ENCODE measurements at regions not wholly inside any gene's neighbourhood (a gene's known extent, or its start where the extent isn't known, plus 50 kb on each side); places are given as distances from the start of the nearest gene placed in this dataset.

DNA sequence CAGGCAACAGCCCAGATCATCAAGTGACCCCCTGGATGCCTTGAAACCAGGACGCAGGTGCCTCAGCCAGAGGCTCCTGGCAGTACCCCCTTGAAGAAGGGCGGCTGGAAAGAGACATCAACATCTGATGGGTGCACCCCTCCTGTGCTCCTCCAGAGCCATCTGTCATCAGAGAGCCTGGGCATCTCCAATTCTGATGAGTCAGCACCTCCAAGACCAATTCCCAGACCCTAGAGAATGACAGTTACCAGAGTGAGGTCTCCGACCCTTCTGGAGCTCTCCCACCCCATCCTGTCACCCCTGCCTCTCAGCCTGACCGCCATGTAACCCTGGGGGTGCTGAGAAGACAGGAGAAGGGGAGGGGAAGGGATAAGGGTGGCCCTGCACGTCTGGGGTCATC lies 433.7 kb downstream of the SOX9 start:
- Mint-ChIP-seq H3K9me3 (ENCODE audit: unreplicated experiment) (peaks cover 6% of the 10 kb centered on the region), H3K27me3 (ENCODE audit: unreplicated experiment) (no peaks in the 10 kb centered on the region), H3K27ac (ENCODE audit: unreplicated experiment) (no peak overlapping the region), H3K4me1 (ENCODE audit: unreplicated experiment) (no peaks in the 10 kb centered on the region), H3K36me3 (ENCODE audit: unreplicated experiment) (no peaks in the 10 kb centered on the region), H3K4me3 (ENCODE audit: unreplicated experiment) (no peak overlapping the region)
- TF ChIP-seq, protein P1, sequence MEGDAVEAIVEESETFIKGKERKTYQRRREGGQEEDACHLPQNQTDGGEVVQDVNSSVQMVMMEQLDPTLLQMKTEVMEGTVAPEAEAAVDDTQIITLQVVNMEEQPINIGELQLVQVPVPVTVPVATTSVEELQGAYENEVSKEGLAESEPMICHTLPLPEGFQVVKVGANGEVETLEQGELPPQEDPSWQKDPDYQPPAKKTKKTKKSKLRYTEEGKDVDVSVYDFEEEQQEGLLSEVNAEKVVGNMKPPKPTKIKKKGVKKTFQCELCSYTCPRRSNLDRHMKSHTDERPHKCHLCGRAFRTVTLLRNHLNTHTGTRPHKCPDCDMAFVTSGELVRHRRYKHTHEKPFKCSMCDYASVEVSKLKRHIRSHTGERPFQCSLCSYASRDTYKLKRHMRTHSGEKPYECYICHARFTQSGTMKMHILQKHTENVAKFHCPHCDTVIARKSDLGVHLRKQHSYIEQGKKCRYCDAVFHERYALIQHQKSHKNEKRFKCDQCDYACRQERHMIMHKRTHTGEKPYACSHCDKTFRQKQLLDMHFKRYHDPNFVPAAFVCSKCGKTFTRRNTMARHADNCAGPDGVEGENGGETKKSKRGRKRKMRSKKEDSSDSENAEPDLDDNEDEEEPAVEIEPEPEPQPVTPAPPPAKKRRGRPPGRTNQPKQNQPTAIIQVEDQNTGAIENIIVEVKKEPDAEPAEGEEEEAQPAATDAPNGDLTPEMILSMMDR (IDR thresholded peaks at IDR 0.05), result no peak
- no peak for DNase-seq (ENCODE audit: extremely low spot score, unreplicated experiment)

DNA sequence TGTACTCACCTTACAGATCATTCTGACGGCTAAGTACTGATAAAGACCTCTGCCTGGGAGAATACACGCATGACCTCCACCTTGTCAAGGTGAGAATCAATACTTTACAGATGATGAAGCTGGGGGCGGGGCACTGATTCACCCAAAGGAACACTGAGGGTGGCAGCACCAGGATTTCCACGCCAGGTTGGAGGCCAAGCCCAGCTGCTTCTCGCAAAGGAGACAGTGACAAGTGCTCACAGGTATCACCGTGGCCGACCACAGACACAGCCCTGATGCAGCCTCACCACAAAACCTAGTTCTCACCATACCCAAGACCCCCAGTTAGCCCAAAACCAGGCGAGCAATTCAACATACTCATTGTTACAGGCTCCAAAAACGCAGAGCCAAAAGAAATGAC lies 434.2 kb downstream of the SOX9 start:
- H3K4me3 Mint-ChIP-seq (ENCODE audit: unreplicated experiment), result no peak overlapping the region
- no peak for DNase-seq (ENCODE audit: extremely low spot score, unreplicated experiment)
- H3K27ac Mint-ChIP-seq (ENCODE audit: unreplicated experiment), result no peak overlapping the region
- TF ChIP-seq, protein P1 (IDR thresholded peaks at IDR 0.05), result no peak
- H3K27me3 Mint-ChIP-seq (ENCODE audit: unreplicated experiment), result no peaks in the 10 kb centered on the region
- H3K4me1 Mint-ChIP-seq (ENCODE audit: unreplicated experiment), result no peaks in the 10 kb centered on the region
- peaks cover under 1% of the 10 kb centered on the region for H3K9me3 Mint-ChIP-seq (ENCODE audit: unreplicated experiment)
- H3K36me3 Mint-ChIP-seq (ENCODE audit: unreplicated experiment), result no peaks in the 10 kb centered on the region

DNA sequence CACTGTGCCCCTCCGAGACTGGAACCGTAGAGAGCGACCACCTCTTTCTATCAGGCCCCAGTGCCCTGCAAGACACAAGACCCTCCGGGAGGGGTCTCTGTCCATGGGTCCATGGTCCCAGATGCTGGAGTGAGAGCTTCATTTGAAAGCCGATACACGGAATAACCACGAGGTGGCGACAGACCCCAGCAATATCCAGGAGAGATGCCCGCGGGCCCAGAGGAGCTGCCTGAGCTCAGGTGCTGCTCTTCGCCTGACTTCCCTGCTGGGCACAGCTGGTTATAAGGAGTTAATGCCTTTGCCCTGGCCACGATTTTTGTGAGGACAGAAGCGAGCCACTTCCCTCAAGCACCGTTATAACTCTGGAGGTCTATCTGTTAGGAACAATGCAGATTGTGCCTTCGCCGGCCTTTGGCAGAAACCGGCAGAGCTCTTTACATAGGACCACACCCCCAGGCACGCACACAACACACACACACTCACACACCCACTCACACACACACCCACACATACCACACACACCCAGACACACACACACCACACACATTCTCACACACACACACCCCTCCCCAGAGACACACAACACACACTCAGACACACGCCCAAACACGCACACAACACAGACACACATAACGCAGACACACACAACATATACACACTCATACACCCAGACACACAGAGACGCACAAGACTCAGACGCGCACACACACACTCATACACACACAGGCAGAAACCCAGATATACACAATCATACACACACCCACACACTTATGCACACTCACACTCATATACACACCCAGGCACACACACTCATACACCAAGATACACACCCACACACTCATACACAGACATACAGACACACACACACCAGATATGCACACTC lies 436.4 kb downstream of the SOX9 start:
- Mint-ChIP-seq H3K27me3 (ENCODE audit: unreplicated experiment) (no peaks in the 10 kb centered on the region), H3K27ac (ENCODE audit: unreplicated experiment) (no peak overlapping the region), H3K36me3 (ENCODE audit: unreplicated experiment) (no peaks in the 10 kb centered on the region), H3K4me1 (ENCODE audit: unreplicated experiment) (peaks cover 2% of the 10 kb centered on the region), H3K4me3 (ENCODE audit: unreplicated experiment) (no peak overlapping the region), H3K9me3 (ENCODE audit: unreplicated experiment) (no peaks in the 10 kb centered on the region)
- peak; percentile 89 for DNase-seq (ENCODE audit: extremely low spot score, unreplicated experiment)
- TF ChIP-seq, protein P1 (IDR thresholded peaks at IDR 0.05), result peak; percentile 91

DNA sequence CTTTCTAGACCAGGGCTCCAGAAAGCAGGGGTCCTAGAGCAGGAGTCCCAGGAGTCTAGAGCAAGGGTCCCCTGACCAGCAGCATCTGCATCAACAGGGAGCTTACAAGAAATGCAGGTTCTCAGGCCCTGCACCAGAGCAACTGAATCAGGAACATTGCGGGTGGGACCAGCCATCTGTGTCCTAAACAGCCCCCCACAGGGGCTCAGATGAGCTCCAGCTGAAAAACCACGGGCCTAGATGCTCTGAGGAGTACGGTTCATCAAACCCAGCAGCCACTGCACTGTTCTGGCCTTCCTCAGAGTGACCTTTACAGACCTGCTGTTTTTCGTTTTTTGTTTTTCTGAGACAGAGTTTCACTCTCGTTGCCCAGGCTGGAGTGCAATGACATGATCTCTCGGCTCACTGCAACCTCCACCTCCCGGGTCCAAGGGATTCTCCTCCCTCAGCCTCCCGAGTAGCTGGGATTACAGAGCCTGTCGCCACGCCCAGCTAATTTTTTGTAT lies 438.2 kb downstream of the SOX9 start:
- no peaks in the 10 kb centered on the region for H3K9me3 Mint-ChIP-seq (ENCODE audit: unreplicated experiment)
- no peak for DNase-seq (ENCODE audit: extremely low spot score, unreplicated experiment)
- TF ChIP-seq, protein P1 (IDR thresholded peaks at IDR 0.05), result no peak
- H3K27me3 Mint-ChIP-seq (ENCODE audit: unreplicated experiment), result no peaks in the 10 kb centered on the region
- peaks cover 2% of the 10 kb centered on the region for H3K4me1 Mint-ChIP-seq (ENCODE audit: unreplicated experiment)
- H3K36me3 Mint-ChIP-seq (ENCODE audit: unreplicated experiment), result no peaks in the 10 kb centered on the region
- no peak overlapping the region for H3K4me3 Mint-ChIP-seq (ENCODE audit: unreplicated experiment)
- H3K27ac Mint-ChIP-seq (ENCODE audit: unreplicated experiment), result no peak overlapping the region
